ENCODE measurements at regions not wholly inside any gene's neighbourhood (a gene's known extent, or its start where the extent isn't known, plus 50 kb on each side); places are given as distances from the start of the nearest gene placed in this dataset.
"Not testable (repeated sequence)": the region's sequence is repeated elsewhere in the genome, so short reads cannot be mapped to it uniquely, and the experiment has no call there.

DNA sequence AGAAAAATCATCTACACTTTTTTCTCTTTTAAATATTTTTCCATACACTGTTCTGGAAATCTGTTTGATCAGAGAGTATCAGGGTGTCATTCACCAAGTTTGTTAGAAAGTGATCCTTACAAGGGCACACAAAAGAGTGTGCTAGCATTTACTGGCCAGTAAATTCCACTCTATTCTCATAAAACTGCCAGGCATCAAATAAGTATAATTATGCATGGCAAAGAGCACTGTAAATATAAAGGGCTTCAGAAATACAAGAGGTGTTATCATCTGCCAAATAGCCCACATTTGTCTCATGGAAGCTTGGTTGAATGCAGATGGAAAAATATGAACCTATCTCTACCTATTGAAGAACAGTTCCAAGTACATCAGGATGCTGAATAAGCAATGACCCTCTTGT is 847.3 kb upstream of the ACVR2A start:
- DNase-seq = no peak

- DNase-seq = no peak
Measured at GRCh38 chr2:146994246-146994645, 850.6 kb upstream of the ACVR2A start.

DNA sequence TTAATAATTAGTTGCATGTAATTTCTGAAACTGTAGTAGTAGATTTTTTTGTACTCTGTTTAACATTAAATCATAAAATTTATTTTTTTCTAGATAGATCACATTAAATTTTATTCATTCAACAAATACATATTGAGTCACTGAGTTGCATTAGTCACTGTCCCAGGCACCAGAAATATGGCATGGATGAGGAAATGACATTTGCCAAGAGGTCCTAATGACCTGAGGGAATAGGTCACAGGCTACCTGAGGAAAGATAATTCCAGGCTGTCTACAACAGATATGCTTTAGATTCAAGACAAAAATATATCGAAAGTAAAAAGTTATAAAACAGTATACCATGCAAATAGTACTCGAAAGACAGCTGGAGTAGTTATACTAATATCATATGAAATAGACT is 852.4 kb upstream of the ACVR2A start:
- DNase-seq = no peak

DNA sequence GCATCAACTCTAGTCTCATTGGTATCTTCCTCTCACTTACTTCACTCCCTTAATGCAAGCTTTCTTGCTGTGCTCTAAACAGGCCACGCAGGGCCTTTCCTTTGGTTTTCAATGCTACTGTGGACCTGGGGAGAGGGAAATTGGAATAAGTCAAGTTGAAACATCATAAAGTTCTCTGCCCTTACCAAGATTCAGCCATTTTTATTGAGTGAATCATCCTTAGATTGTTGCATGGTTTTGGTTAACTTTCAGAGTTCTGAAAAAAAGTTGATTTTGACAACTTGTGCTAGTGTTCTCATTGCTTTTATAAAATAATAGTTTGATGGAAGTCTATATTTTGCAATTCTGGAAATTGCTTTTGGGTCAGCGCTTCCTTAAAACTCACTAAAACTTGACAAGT is 852.8 kb upstream of the ACVR2A start:
- DNase-seq = no peak

GRCh38 chr2:146990311-146991054 is 854.3 kb upstream of the ACVR2A start:
- DNase-seq = no peak

DNA sequence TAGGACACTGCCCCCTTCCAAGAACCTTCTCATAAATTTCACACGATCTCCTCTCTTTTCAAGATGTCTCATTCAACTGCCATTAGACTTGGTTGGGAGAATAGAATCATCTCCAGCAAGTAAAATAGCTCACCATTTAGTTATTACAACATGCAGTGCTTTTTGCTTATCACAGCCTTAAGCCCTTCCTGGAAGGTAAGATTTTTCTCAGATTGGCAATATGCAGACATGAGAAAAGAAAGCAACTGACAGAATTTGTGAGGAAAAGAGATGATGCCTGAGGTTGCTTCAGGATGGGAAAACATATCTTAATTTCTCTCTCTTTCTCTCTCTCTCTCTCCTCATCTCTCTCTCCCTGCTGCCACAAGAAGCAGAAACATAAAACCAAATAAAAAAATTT is 855.1 kb upstream of the ACVR2A start:
- DNase-seq = no peak

- DNase-seq = no peak
Measured at GRCh38 chr2:146987996-146988395, 856.8 kb upstream of the ACVR2A start.

GRCh38 chr2:146986161-146986560 is 858.7 kb upstream of the ACVR2A start:
- DNase-seq = no peak

DNA sequence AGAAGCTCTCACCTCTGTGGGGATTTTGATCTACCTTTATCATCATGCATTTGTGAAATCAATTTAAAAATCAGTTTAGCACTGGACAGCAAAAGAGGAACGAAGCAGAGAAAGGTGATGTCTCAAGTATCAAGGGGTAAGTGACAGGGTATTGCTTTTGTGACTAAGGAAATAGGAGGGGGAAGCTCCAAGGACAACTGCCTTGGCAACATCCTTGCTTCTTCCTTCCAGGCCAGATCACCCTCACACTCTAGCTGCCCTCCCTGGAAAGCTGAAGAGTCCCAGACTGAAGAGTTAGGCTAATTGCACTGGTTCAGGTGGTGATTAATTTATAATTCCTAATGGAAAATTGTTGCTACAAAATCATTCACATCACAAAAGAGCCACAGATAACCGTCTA is 859.1 kb upstream of the ACVR2A start:
- no peak for DNase-seq

- no peak for DNase-seq
Measured at GRCh38 chr2:146984014-146984413, 860.8 kb upstream of the ACVR2A start.

GRCh38 chr2:146982393-146982846 is 862.4 kb upstream of the ACVR2A start:
- DNase-seq = no peak

DNA sequence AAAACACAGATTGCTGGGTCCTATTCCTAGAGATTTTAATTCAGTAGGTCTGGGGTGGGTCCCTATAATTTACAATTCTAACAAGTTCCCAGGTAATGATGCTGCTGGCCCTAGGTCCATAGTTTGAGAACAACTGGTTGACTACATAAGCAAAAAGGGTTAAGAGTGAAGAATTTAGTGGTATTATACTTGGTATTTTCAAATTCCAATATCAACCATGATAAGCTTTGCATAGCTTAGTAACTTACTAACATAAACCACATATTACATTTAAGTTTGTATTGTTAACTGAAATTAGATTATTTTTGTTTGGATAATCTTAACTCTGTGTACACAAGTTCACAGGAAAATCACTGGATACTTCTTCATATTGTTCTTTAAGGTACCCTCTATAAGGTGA is 862.9 kb upstream of the ACVR2A start:
- DNase-seq = no peak

- no peak for DNase-seq
Measured at GRCh38 chr2:146979746-146980145, 865.1 kb upstream of the ACVR2A start.

DNA sequence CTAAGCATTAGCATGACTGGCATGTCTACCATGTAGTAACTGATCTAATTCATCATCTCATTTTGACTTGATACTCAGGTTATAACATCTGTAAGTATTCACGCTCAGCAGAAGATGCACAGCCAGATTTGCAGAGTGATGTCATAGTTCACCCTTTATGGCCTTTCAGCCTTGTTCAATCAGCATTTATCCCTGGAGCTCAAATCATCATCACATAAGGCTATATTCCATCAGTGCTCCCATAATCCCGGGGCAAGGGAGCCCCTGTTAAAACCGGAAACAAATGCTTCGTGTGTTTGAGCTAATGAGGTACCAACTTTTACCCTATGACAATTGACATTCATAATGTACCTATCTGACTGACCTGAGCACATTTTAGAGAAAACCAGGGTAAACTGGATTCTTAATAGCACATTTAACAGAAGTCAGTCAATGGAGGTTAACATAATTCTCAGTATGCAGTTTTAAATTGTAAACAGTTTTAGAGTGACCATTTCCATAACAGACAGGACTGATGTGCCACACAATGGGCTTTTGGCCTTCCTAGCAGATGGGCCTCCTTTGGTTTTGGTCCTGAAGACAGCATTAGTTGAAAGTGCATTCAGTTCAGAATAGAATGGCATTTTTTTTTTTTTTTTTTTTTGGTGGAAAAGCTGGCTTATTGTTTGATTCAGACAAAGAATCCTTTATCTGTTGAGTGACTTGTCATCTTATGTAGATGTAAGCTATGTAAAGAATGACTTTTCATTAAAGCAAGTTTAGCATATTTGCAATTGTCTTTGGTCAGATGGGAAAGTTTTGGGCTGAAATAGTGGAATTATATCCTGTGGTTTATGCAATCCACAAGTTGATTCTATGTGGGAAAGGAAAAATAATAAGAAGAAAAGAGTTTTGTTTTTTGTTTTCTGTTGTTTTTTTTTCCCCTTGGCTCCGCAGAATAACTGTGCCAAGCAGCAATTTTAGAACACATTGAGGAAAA is 866.0 kb upstream of the ACVR2A start:
- no peak for DNase-seq

DNA sequence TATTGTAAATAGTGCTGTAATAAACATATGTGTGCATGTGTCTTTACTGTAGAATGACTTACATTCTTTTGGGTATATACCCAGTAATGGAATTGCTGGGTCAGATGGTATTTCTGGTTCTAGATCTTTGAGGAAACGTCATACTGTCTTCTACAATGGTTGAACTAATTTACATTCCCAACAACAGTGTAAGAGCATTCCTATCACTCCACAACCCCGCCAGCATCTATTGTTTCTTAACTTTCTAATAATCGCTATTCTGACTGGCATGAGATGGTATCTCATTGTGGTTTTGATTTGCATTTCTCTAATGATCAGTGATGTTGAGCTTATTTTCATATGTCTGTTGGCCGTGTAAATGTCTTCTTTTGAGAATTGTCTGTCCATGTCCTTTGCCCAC is 873.8 kb upstream of the ACVR2A start:
- DNase-seq = not testable (repeated sequence)

DNA sequence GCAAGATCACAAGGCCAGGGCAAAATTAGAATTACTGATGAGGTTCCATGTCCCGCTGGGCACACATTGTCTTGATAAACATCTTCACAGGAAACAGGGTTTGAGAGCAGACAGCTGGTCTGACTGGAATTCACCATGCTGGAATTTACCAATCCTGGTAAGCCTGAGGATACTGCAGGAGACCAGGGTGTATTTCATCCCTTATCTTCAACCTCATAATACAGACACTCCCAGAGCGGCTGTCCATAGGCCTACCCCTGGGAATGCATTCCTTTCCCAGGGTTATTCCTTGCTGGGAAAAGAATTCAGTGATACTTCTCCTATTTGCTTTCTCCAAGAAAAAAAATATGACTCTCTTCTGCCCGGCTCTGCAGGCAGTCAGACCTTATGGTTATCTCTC is 875.1 kb upstream of the ACVR2A start:
- not testable (repeated sequence) for DNase-seq

- DNase-seq = no peak
Measured at GRCh38 chr2:146964494-146964893, 880.3 kb upstream of the ACVR2A start.

GRCh38 chr2:146954544-146954943 is 890.3 kb upstream of the ACVR2A start:
- DNase-seq = no peak

GRCh38 chr2:146952696-146953095 is 892.1 kb upstream of the ACVR2A start:
- DNase-seq = no peak

DNA sequence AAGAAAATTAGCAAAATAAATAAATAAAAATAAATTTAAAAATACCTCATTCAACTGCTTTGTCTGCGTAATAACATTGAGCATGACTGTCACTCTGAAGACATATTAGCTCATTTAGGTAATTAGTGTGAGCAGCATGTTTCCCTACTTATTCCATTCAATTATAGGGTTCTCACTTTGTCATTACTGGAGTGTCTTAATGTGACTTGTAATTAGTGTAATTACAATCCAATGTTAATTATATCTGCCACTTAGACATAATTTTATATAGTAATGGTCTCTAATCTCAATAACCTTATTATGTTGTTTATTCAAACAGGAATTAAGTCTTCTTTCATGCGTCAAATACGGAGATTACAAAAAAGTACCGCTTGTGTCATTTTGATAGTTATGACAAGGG is 893.9 kb upstream of the ACVR2A start:
- DNase-seq = no peak

GRCh38 chr2:146950361-146950760 is 894.5 kb upstream of the ACVR2A start:
- DNase-seq = no peak

GRCh38 chr2:146949400-146949799 is 895.4 kb upstream of the ACVR2A start:
- DNase-seq = no peak

DNA sequence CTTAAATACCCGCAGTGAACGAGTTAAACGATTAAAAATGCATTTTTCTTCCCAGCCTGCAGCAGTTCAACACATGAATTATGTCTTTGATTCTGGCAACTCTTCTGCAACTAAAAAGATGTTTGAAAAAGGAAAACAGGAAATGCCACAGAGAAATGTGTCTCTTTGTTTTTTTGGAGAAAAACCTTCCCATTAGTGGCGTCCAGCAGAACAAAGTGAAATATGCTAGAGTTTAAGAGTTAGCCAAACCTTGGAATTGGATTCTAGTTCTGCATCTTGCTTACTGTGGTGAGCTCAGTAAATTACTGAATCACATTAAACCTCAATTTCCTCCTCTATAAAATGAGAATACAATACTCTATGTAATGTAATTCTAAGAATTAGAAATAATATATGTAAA is 900.2 kb upstream of the ACVR2A start:
- no peak for DNase-seq
